PC-3 (cell line): ENCODE measurements at regions not wholly inside any gene's neighbourhood (a gene's known extent, or its start where the extent isn't known, plus 50 kb on each side); places are given as distances from the start of the nearest gene placed in this dataset.
"Not testable (repeated sequence)": the region's sequence is repeated elsewhere in the genome, so short reads cannot be mapped to it uniquely, and the experiment has no call there.

ENCODE experiments used
- EZH2 ChIP-seq: fragments of 300-600 bp; sonication (generic); IDR thresholded peaks from one replicate; pipeline ENCODE4 v1.6.1; 2017; ENCODE audit warnings: antibody characterized with exemption, mild to moderate bottlenecking, low read length; ENCODE audit not compliant: unreplicated experiment
- EZH2phosphoT487 ChIP-seq: fragments of 300-600 bp; sonication (generic); IDR thresholded peaks from 2 replicates; pipeline ENCODE4 v1.6.1; 2018; ENCODE audit warnings: mild to moderate bottlenecking, antibody characterized with exemption, low read length, borderline replicate concordance
- TF ChIP-seq, protein P1 (sequence below): fragments of 300-600 bp; sonication (generic); conservative IDR thresholded peaks from 2 replicates; pipeline ENCODE4 v1.5.1; 2017; ENCODE audit warnings: antibody characterized with exemption, low read depth, mild to moderate bottlenecking, low read length

DNA sequence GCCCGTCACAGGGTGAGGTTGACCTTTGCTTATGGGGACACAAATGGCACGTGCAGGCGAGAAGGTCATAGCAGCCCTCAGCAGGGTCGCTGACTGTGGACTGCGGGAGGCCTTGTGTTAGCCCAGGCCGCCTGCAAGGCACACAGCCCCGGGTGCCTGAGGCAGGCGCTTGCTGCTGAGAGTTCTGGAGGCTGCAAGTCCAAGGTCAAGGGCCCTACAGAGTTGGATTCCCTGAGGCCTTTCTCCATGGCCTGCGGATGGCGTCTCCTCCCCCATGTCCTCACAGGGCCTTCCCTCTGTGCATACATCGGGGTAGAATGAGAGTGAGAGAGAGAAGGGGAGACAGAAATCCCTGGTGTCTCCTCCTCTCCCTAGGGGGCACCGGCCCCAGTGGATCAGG is 202.3 kb downstream of the BANP start:
- TF ChIP-seq, protein P1, sequence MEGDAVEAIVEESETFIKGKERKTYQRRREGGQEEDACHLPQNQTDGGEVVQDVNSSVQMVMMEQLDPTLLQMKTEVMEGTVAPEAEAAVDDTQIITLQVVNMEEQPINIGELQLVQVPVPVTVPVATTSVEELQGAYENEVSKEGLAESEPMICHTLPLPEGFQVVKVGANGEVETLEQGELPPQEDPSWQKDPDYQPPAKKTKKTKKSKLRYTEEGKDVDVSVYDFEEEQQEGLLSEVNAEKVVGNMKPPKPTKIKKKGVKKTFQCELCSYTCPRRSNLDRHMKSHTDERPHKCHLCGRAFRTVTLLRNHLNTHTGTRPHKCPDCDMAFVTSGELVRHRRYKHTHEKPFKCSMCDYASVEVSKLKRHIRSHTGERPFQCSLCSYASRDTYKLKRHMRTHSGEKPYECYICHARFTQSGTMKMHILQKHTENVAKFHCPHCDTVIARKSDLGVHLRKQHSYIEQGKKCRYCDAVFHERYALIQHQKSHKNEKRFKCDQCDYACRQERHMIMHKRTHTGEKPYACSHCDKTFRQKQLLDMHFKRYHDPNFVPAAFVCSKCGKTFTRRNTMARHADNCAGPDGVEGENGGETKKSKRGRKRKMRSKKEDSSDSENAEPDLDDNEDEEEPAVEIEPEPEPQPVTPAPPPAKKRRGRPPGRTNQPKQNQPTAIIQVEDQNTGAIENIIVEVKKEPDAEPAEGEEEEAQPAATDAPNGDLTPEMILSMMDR = not testable (repeated sequence)
- not testable (repeated sequence) for TF ChIP-seq EZH2, EZH2phosphoT487
